HEK293 (cell line): ENCODE measurements at regions not wholly inside any gene's neighbourhood (a gene's known extent, or its start where the extent isn't known, plus 50 kb on each side); places are given as distances from the start of the nearest gene placed in this dataset.

Experiments
- CTCF ChIA-PET: fragments of 350-600 bp; formaldehyde crosslinking; extraction: SDS; loops from one replicate; lab custom pipeline; 2021; ENCODE audit warnings: antibody characterized with exemption; lab: Yijun Ruan, JAX
- POLR2A ChIA-PET: fragments of 300-600 bp; formaldehyde crosslinking; extraction: SDS; loops from one replicate; lab custom pipeline; 2020; ENCODE audit warnings: antibody characterized with exemption, inconsistent platforms; lab: Yijun Ruan, JAX
- H3K27ac ChIP-seq: fragments of 200-500 bp; sonication (Bioruptor generic); 2 replicates; pipeline ENCODE4 v1.5.1; 2014; ENCODE audit warnings: low read depth, low read length, control low read depth, inconsistent platforms; ENCODE audit errors: extremely low read depth
- H3K36me3 ChIP-seq, 2 experiments: fragments of 200-500 bp in 1 of 2; sonication (Bioruptor generic) in 1 of 2; 1 replicate in 1 of 2; 2 replicates in 1 of 2; pipeline ENCODE4 v1.5.1; 2014 to 2017; ENCODE audit warnings: inconsistent platforms in 2 of 2, low read length in 2 of 2; ENCODE audit not compliant: control insufficient read depth in 2 of 2, insufficient read depth in 1 of 2
- H3K4me1 ChIP-seq: fragments of 200-500 bp; sonication (Bioruptor generic); 2 replicates; pipeline ENCODE4 v1.5.1; 2014; ENCODE audit warnings: mild to moderate bottlenecking, low read length, inconsistent platforms; ENCODE audit not compliant: control insufficient read depth, insufficient read depth
- H3K4me3 ChIP-seq: 2 replicates; pipeline ENCODE4 v1.5.1; 2011; ENCODE audit warnings: low read depth, mild to moderate bottlenecking, control low read depth, low read length, moderate library complexity
- H3K9me3 ChIP-seq: fragments of 200-500 bp; sonication (Bioruptor generic); 2 replicates; pipeline ENCODE4 v1.5.1; 2014; ENCODE audit warnings: low read depth, low read length, inconsistent platforms; ENCODE audit not compliant: control insufficient read depth, insufficient read depth
- GLIS2 ChIP-seq: fragments of 450-650 bp; formaldehyde crosslinking; IDR thresholded peaks from 2 replicates; pipeline ENCODE4 v1.5.1; 2016; ENCODE audit warnings: missing biosample characterization, missing genetic modification characterization
- HOXA7 ChIP-seq: sonication (generic); formaldehyde crosslinking; IDR thresholded peaks from 2 replicates; pipeline ENCODE4 v1.8.1; 2022; ENCODE audit warnings: missing genetic modification reagents, borderline replicate concordance
- HOXD13 ChIP-seq: sonication (generic); formaldehyde crosslinking; IDR thresholded peaks from 2 replicates; pipeline ENCODE4 v1.8.0; 2022; ENCODE audit warnings: missing genetic modification reagents, borderline replicate concordance
- KLF10 ChIP-seq: fragments of 450-650 bp; IDR thresholded peaks from 2 replicates; pipeline ENCODE4 v1.5.1; 2018; ENCODE audit warnings: missing biosample characterization, mild to moderate bottlenecking, missing genetic modification characterization
- KLF16 ChIP-seq: fragments of 450-650 bp; formaldehyde crosslinking; IDR thresholded peaks from 2 replicates; pipeline ENCODE4 v1.5.1; 2017; ENCODE audit warnings: missing biosample characterization, missing genetic modification characterization
- MEIS1 ChIP-seq: sonication (generic); formaldehyde crosslinking; IDR thresholded peaks from 2 replicates; pipeline ENCODE4 v1.8.1; 2022; ENCODE audit warnings: missing genetic modification reagents, mild to moderate bottlenecking, borderline replicate concordance
- REPIN1 ChIP-seq: fragments of 450-650 bp; formaldehyde crosslinking; IDR thresholded peaks from 2 replicates; pipeline ENCODE4 v1.5.1; 2017; ENCODE audit warnings: missing biosample characterization, missing genetic modification characterization, low read depth
- SETDB1 ChIP-seq: IDR thresholded peaks from one replicate; pipeline ENCODE4 v1.6.1; 2017; ENCODE audit warnings: mild to moderate bottlenecking, low read length, moderate library complexity, mixed read lengths; ENCODE audit not compliant: insufficient read length
- SP2 ChIP-seq: fragments of 450-650 bp; formaldehyde crosslinking; IDR thresholded peaks from 2 replicates; pipeline ENCODE4 v1.5.1; 2016; ENCODE audit warnings: missing biosample characterization, missing genetic modification characterization
- WT1 ChIP-seq: fragments of 450-650 bp; formaldehyde crosslinking; IDR thresholded peaks from 2 replicates; pipeline ENCODE4 v1.5.1; 2016; ENCODE audit warnings: missing biosample characterization, missing genetic modification characterization
- ZBTB1 ChIP-seq: fragments of 450-650 bp; formaldehyde crosslinking; IDR thresholded peaks from 2 replicates; pipeline ENCODE4 v1.5.1; 2016; ENCODE audit warnings: missing biosample characterization, missing genetic modification characterization
- ZIC2 ChIP-seq: fragments of 450-650 bp; formaldehyde crosslinking; IDR thresholded peaks from 2 replicates; pipeline ENCODE4 v1.5.1; 2016; ENCODE audit warnings: missing biosample characterization, missing genetic modification characterization
- ZNF2 ChIP-seq: fragments of 450-650 bp; formaldehyde crosslinking; IDR thresholded peaks from 2 replicates; pipeline ENCODE4 v1.5.1; 2016; ENCODE audit warnings: missing biosample characterization, missing genetic modification characterization
- ZNF214 ChIP-seq: fragments of 450-650 bp; formaldehyde crosslinking; IDR thresholded peaks from 2 replicates; pipeline ENCODE4 v1.5.1; 2017; ENCODE audit warnings: missing biosample characterization, mild to moderate bottlenecking, missing genetic modification characterization, borderline replicate concordance
- ZNF292 ChIP-seq: fragments of 450-650 bp; formaldehyde crosslinking; IDR thresholded peaks from 2 replicates; pipeline ENCODE4 v1.5.1; 2016; ENCODE audit warnings: low read depth, missing biosample characterization, missing genetic modification characterization, borderline replicate concordance
- ZNF335 ChIP-seq: fragments of 450-650 bp; formaldehyde crosslinking; conservative IDR thresholded peaks from 2 replicates; pipeline ENCODE4 v1.5.1; 2016; ENCODE audit warnings: missing biosample characterization, missing genetic modification characterization
- ZNF37A ChIP-seq: fragments of 450-650 bp; IDR thresholded peaks from 2 replicates; pipeline ENCODE4 v1.5.1; 2018; ENCODE audit warnings: missing biosample characterization, missing genetic modification characterization
- ZNF416 ChIP-seq: fragments of 450-650 bp; formaldehyde crosslinking; IDR thresholded peaks from 2 replicates; pipeline ENCODE4 v1.5.1; 2016; ENCODE audit warnings: missing biosample characterization, missing genetic modification characterization
- ZNF426 ChIP-seq: fragments of 450-650 bp; formaldehyde crosslinking; IDR thresholded peaks from 2 replicates; pipeline ENCODE4 v1.5.1; 2017; ENCODE audit warnings: missing biosample characterization, missing genetic modification characterization, mild to moderate bottlenecking, inconsistent platforms, moderate library complexity
- ZNF449 ChIP-seq: fragments of 450-650 bp; formaldehyde crosslinking; IDR thresholded peaks from 2 replicates; pipeline ENCODE4 v1.5.1; 2017; ENCODE audit warnings: missing biosample characterization, mild to moderate bottlenecking, missing genetic modification characterization, moderate library complexity
- ZNF473 ChIP-seq: fragments of 450-650 bp; formaldehyde crosslinking; IDR thresholded peaks from 2 replicates; pipeline ENCODE4 v1.5.1; 2017; ENCODE audit warnings: missing biosample characterization, missing genetic modification characterization
- ZNF548 ChIP-seq: fragments of 450-650 bp; formaldehyde crosslinking; IDR thresholded peaks from 2 replicates; pipeline ENCODE4 v1.5.1; 2016; ENCODE audit warnings: missing biosample characterization, missing genetic modification characterization
- ZNF610 ChIP-seq: fragments of 450-650 bp; formaldehyde crosslinking; IDR thresholded peaks from 2 replicates; pipeline ENCODE4 v1.5.1; 2016; ENCODE audit warnings: missing biosample characterization, missing genetic modification characterization, borderline replicate concordance
- ZNF626 ChIP-seq: fragments of 450-650 bp; sonication (Bioruptor Pico); formaldehyde crosslinking; IDR thresholded peaks from 2 replicates; pipeline ENCODE4 v1.5.1; 2018; ENCODE audit warnings: missing biosample characterization, missing genetic modification characterization, inconsistent platforms
- ZNF658 ChIP-seq: fragments of 450-650 bp; formaldehyde crosslinking; IDR thresholded peaks from 2 replicates; pipeline ENCODE4; 2016; ENCODE audit warnings: missing biosample characterization, missing genetic modification characterization
- ZNF664 ChIP-seq: fragments of 450-650 bp; formaldehyde crosslinking; IDR thresholded peaks from 2 replicates; pipeline ENCODE4 v1.5.1; 2016; ENCODE audit warnings: missing biosample characterization, missing genetic modification characterization
- ZNF792 ChIP-seq: fragments of 450-650 bp; formaldehyde crosslinking; IDR thresholded peaks from 2 replicates; pipeline ENCODE4 v1.5.1; 2016; ENCODE audit warnings: missing biosample characterization, missing genetic modification characterization
- ZSCAN23 ChIP-seq: fragments of 450-650 bp; formaldehyde crosslinking; IDR thresholded peaks from 2 replicates; pipeline ENCODE4 v1.5.1; 2016; ENCODE audit warnings: missing biosample characterization, missing genetic modification characterization
- ZSCAN30 ChIP-seq: fragments of 450-650 bp; IDR thresholded peaks from 2 replicates; pipeline ENCODE4 v1.5.1; 2018; ENCODE audit warnings: missing biosample characterization, mild to moderate bottlenecking, missing genetic modification characterization, moderate library complexity
- TF ChIP-seq, protein P1 (sequence below): fragments of 450-650 bp; formaldehyde crosslinking; IDR thresholded peaks from 2 replicates; pipeline ENCODE4 v1.5.1; 2016; ENCODE audit warnings: missing biosample characterization, missing genetic modification characterization
- TF ChIP-seq, protein P2 (sequence below): fragments of 450-650 bp; formaldehyde crosslinking; IDR thresholded peaks from 2 replicates; pipeline ENCODE4 v1.5.1; 2017; ENCODE audit warnings: missing biosample characterization, missing genetic modification characterization
- TF ChIP-seq, protein P3 (sequence below): fragments of 450-650 bp; formaldehyde crosslinking; IDR thresholded peaks from 2 replicates; pipeline ENCODE4 v1.5.1; 2016; ENCODE audit warnings: missing biosample characterization, missing genetic modification characterization

DNA sequence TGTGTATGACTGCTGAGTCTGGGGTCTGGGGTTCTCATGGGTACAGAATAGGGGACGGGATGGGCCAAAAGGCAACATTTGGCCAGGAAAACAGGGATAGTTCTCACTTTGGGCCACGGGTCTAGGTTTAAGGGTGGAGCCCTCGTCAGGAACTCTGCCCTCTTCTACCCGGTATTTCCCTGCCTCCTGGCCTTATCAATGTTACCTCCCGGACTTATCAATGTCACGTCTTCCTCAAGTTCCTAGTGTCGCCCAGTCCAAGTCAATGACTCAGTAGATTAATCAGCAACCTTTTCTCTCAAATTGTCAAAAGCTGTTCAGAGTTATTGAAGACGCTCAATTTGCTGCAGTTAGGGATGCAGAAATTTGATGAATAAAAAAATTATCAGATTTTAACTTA lies 234.8 kb downstream of the B3GLCT start:
- TF ChIP-seq ZNF792 (tag by site-specific recombination) (no peak), REPIN1 (tag by site-specific recombination) (no peak), ZNF658 (tag by site-specific recombination) (no peak), SP2 (tag by site-specific recombination) (no peak), HOXA7 (CRISPR knock-in tag) (no peak), KLF10 (no peak), ZNF335 (tag by site-specific recombination) (no peak), ZNF626 (no peak), SETDB1 (no peak), ZNF449 (no peak), WT1 (tag by site-specific recombination) (no peak), KLF16 (tag by site-specific recombination) (no peak), ZNF292 (tag by site-specific recombination) (no peak), GLIS2 (tag by site-specific recombination) (no peak), ZNF473 (tag by site-specific recombination) (no peak), ZNF610 (tag by site-specific recombination) (no peak), ZNF214 (tag by site-specific recombination) (no peak), ZNF416 (tag by site-specific recombination) (no peak)
- TF ChIP-seq, protein P1, sequence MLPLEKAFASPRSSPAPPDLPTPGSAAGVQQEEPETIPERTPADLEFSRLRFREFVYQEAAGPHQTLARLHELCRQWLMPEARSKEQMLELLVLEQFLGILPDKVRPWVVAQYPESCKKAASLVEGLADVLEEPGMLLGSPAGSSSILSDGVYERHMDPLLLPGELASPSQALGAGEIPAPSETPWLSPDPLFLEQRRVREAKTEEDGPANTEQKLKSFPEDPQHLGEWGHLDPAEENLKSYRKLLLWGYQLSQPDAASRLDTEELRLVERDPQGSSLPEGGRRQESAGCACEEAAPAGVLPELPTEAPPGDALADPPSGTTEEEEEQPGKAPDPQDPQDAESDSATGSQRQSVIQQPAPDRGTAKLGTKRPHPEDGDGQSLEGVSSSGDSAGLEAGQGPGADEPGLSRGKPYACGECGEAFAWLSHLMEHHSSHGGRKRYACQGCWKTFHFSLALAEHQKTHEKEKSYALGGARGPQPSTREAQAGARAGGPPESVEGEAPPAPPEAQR (tag by site-specific recombination) = no peak
- TF ChIP-seq, protein P2, sequence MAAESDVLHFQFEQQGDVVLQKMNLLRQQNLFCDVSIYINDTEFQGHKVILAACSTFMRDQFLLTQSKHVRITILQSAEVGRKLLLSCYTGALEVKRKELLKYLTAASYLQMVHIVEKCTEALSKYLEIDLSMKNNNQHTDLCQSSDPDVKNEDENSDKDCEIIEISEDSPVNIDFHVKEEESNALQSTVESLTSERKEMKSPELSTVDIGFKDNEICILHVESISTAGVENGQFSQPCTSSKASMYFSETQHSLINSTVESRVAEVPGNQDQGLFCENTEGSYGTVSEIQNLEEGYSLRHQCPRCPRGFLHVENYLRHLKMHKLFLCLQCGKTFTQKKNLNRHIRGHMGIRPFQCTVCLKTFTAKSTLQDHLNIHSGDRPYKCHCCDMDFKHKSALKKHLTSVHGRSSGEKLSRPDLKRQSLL (tag by site-specific recombination) = no peak
- POLR2A ChIA-PET = no interaction called here
- Histone ChIP-seq H3K36me3 (no peaks in the 10 kb centered on the region), H3K27ac (no peak overlapping the region), H3K4me3 (no peak overlapping the region), H3K9me3 (no peaks in the 10 kb centered on the region), H3K4me1 (no peaks in the 10 kb centered on the region; the same call in 1 of the 2 replicates)
- CTCF ChIA-PET = interaction anchor here (0.6 to 2.8 kb wide), 5 partner anchors 10 to 460 kb away, joined by 3 to 14 read pairs (median 4); no protein-coding TSS in a partner anchor

DNA sequence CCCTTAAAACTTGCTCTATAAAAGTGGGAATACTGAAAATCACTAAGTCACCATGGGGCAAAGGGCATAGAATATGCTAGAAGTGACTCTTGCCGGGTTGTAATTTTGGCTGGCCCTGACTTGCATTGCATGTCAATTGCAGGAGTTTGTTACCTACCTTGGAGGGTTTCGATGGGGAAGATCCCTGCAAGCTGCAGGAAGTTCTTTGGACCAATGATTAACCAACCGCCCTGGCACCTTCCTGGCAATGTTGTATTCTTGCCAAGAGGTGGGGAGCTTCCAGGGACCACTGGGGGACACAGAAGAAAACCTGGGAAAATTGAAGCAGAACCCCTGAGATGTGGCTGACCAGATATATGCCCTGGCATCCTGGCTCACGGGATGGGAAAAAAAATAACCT lies 235.8 kb downstream of the B3GLCT start:
- H3K27ac ChIP-seq = no peak overlapping the region
- CTCF ChIA-PET = interaction anchor here (1.4 to 2.8 kb wide), 2 partner anchors 102 to 305 kb away, joined by 4 to 14 read pairs; no protein-coding TSS in a partner anchor
- no peaks in the 10 kb centered on the region for H3K9me3 ChIP-seq
- no peaks in the 10 kb centered on the region; the same call in 1 of the 2 replicates for H3K4me1 ChIP-seq
- H3K4me3 ChIP-seq = no peak overlapping the region
- no peaks in the 10 kb centered on the region for H3K36me3 ChIP-seq
- POLR2A ChIA-PET = no interaction called here
- TF ChIP-seq ZNF37A (tag by site-specific recombination) = no peak
- TF ChIP-seq ZNF548 (tag by site-specific recombination) = no peak
- no peak for TF ChIP-seq ZSCAN30 (tag by site-specific recombination)
- TF ChIP-seq ZNF2 (tag by site-specific recombination) = no peak
- TF ChIP-seq, protein P3, sequence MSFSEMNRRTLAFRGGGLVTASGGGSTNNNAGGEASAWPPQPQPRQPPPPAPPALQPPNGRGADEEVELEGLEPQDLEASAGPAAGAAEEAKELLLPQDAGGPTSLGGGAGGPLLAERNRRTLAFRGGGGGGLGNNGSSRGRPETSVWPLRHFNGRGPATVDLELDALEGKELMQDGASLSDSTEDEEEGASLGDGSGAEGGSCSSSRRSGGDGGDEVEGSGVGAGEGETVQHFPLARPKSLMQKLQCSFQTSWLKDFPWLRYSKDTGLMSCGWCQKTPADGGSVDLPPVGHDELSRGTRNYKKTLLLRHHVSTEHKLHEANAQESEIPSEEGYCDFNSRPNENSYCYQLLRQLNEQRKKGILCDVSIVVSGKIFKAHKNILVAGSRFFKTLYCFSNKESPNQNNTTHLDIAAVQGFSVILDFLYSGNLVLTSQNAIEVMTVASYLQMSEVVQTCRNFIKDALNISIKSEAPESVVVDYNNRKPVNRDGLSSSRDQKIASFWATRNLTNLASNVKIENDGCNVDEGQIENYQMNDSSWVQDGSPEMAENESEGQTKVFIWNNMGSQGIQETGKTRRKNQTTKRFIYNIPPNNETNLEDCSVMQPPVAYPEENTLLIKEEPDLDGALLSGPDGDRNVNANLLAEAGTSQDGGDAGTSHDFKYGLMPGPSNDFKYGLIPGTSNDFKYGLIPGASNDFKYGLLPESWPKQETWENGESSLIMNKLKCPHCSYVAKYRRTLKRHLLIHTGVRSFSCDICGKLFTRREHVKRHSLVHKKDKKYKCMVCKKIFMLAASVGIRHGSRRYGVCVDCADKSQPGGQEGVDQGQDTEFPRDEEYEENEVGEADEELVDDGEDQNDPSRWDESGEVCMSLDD = no peak
- TF ChIP-seq ZIC2 = no peak
- no peak for TF ChIP-seq ZBTB1 (tag by site-specific recombination)
- no peak for TF ChIP-seq ZNF664
- no peak for TF ChIP-seq ZSCAN23 (tag by site-specific recombination)
- no peak for TF ChIP-seq MEIS1 (CRISPR knock-in tag)
- no peak for TF ChIP-seq HOXD13
- TF ChIP-seq ZNF426 = no peak
